HEK293 (cell line): ENCODE measurements at regions not wholly inside any gene's neighbourhood (a gene's known extent, or its start where the extent isn't known, plus 50 kb on each side); places are given as distances from the start of the nearest gene placed in this dataset.

Experiments used
- CTCF ChIA-PET: fragments of 350-600 bp; formaldehyde crosslinking; extraction: SDS; loops from one replicate; lab custom pipeline; 2021; ENCODE audit warnings: antibody characterized with exemption; lab: Yijun Ruan, JAX
- POLR2A ChIA-PET: fragments of 300-600 bp; formaldehyde crosslinking; extraction: SDS; loops from one replicate; lab custom pipeline; 2020; ENCODE audit warnings: antibody characterized with exemption, inconsistent platforms; lab: Yijun Ruan, JAX
- H3K27ac ChIP-seq: fragments of 200-500 bp; sonication (Bioruptor generic); 2 replicates; pipeline ENCODE4 v1.5.1; 2014; ENCODE audit warnings: low read depth, low read length, control low read depth, inconsistent platforms; ENCODE audit errors: extremely low read depth
- H3K36me3 ChIP-seq, 2 experiments: fragments of 200-500 bp in 1 of 2; sonication (Bioruptor generic) in 1 of 2; 1 replicate in 1 of 2; 2 replicates in 1 of 2; pipeline ENCODE4 v1.5.1; 2014 to 2017; ENCODE audit warnings: inconsistent platforms in 2 of 2, low read length in 2 of 2; ENCODE audit not compliant: control insufficient read depth in 2 of 2, insufficient read depth in 1 of 2
- H3K4me1 ChIP-seq: fragments of 200-500 bp; sonication (Bioruptor generic); 2 replicates; pipeline ENCODE4 v1.5.1; 2014; ENCODE audit warnings: mild to moderate bottlenecking, low read length, inconsistent platforms; ENCODE audit not compliant: control insufficient read depth, insufficient read depth
- H3K4me3 ChIP-seq: 2 replicates; pipeline ENCODE4 v1.5.1; 2011; ENCODE audit warnings: low read depth, mild to moderate bottlenecking, control low read depth, low read length, moderate library complexity
- H3K9me3 ChIP-seq: fragments of 200-500 bp; sonication (Bioruptor generic); 2 replicates; pipeline ENCODE4 v1.5.1; 2014; ENCODE audit warnings: low read depth, low read length, inconsistent platforms; ENCODE audit not compliant: control insufficient read depth, insufficient read depth
- GLI2 ChIP-seq: fragments of 450-650 bp; formaldehyde crosslinking; IDR thresholded peaks from 2 replicates; pipeline ENCODE4; 2017; ENCODE audit warnings: missing biosample characterization, missing genetic modification characterization, low read depth, borderline replicate concordance
- OSR2 ChIP-seq: fragments of 450-650 bp; formaldehyde crosslinking; IDR thresholded peaks from 2 replicates; pipeline ENCODE4 v1.5.1; 2016; ENCODE audit warnings: missing biosample characterization, missing genetic modification characterization
- SALL2 ChIP-seq: fragments of 450-650 bp; formaldehyde crosslinking; IDR thresholded peaks from 2 replicates; pipeline ENCODE4 v1.5.0; 2017; ENCODE audit warnings: missing biosample characterization, mild to moderate bottlenecking, missing genetic modification characterization, borderline replicate concordance
- ZBTB21 ChIP-seq: fragments of 450-650 bp; formaldehyde crosslinking; IDR thresholded peaks from 2 replicates; pipeline ENCODE4 v1.5.1; 2017; ENCODE audit warnings: missing biosample characterization, missing genetic modification characterization
- ZBTB48 ChIP-seq: fragments of 450-650 bp; formaldehyde crosslinking; IDR thresholded peaks from 2 replicates; pipeline ENCODE4 v1.5.1; 2016; ENCODE audit warnings: missing biosample characterization, missing genetic modification characterization
- ZNF10 ChIP-seq: fragments of 450-650 bp; formaldehyde crosslinking; IDR thresholded peaks from 2 replicates; pipeline ENCODE4 v1.5.1; 2017; ENCODE audit warnings: missing biosample characterization, missing genetic modification characterization
- ZNF140 ChIP-seq: fragments of 450-650 bp; formaldehyde crosslinking; IDR thresholded peaks from 2 replicates; pipeline ENCODE4 v1.5.1; 2016; ENCODE audit warnings: missing biosample characterization, missing genetic modification characterization
- ZNF202 ChIP-seq: fragments of 450-650 bp; formaldehyde crosslinking; IDR thresholded peaks from 2 replicates; pipeline ENCODE4 v1.5.1; 2016; ENCODE audit warnings: missing biosample characterization, missing genetic modification characterization, borderline replicate concordance
- ZNF274 ChIP-seq, 2 experiments: fragments of 200-500 bp in 1 of 2; fragments of 450-650 bp in 1 of 2; sonication (Bioruptor generic) in 1 of 2; formaldehyde crosslinking in 1 of 2; IDR thresholded peaks; 2 replicates each; pipeline versions ENCODE4 v1.5.1 to v1.6.1; 2014 to 2016; ENCODE audit warnings: borderline replicate concordance in 1 of 2, inconsistent platforms in 1 of 2, low read length in 1 of 2, missing biosample characterization in 1 of 2, missing genetic modification characterization in 1 of 2
- ZNF473 ChIP-seq: fragments of 450-650 bp; formaldehyde crosslinking; IDR thresholded peaks from 2 replicates; pipeline ENCODE4 v1.5.1; 2017; ENCODE audit warnings: missing biosample characterization, missing genetic modification characterization
- ZNF514 ChIP-seq: fragments of 450-650 bp; formaldehyde crosslinking; IDR thresholded peaks from 2 replicates; pipeline ENCODE4 v1.5.1; 2016; ENCODE audit warnings: missing biosample characterization, missing genetic modification characterization
- ZNF571 ChIP-seq: fragments of 450-650 bp; formaldehyde crosslinking; IDR thresholded peaks from 2 replicates; pipeline ENCODE4 v1.5.0; 2017; ENCODE audit warnings: missing biosample characterization, missing genetic modification characterization
- ZNF621 ChIP-seq: fragments of 450-650 bp; formaldehyde crosslinking; IDR thresholded peaks from 2 replicates; pipeline ENCODE4 v1.5.1; 2017; ENCODE audit warnings: missing biosample characterization, missing genetic modification characterization
- ZSCAN30 ChIP-seq: fragments of 450-650 bp; IDR thresholded peaks from 2 replicates; pipeline ENCODE4 v1.5.1; 2018; ENCODE audit warnings: missing biosample characterization, mild to moderate bottlenecking, missing genetic modification characterization, moderate library complexity
- TF ChIP-seq, protein P1 (sequence below): fragments of 450-650 bp; formaldehyde crosslinking; IDR thresholded peaks from 2 replicates; pipeline ENCODE4 v1.5.1; 2016; ENCODE audit warnings: missing biosample characterization, missing genetic modification characterization
- TF ChIP-seq, protein P2 (sequence below): fragments of 450-650 bp; formaldehyde crosslinking; IDR thresholded peaks from 2 replicates; pipeline ENCODE4 v1.5.1; 2016; ENCODE audit warnings: missing biosample characterization, missing genetic modification characterization
- TF ChIP-seq, protein P3 (sequence below): fragments of 450-650 bp; formaldehyde crosslinking; optimal IDR thresholded peaks from 2 replicates; pipeline ENCODE3; 2016; ENCODE audit warnings: missing biosample characterization, mild to moderate bottlenecking, missing genetic modification characterization
- TF ChIP-seq, protein P4 (sequence below): fragments of 450-650 bp; formaldehyde crosslinking; IDR thresholded peaks from 2 replicates; pipeline ENCODE4 v1.5.1; 2017; ENCODE audit warnings: missing biosample characterization, missing genetic modification characterization
- TF ChIP-seq, protein P5 (sequence below): IDR thresholded peaks from 2 replicates; pipeline ENCODE4 v1.6.1; 2011; ENCODE audit warnings: mild to moderate bottlenecking, low read depth, low read length, borderline replicate concordance
- TF ChIP-seq, protein P6 (sequence below): fragments of 450-650 bp; formaldehyde crosslinking; IDR thresholded peaks from 2 replicates; pipeline ENCODE4 v1.5.1; 2017; ENCODE audit warnings: missing biosample characterization, missing genetic modification characterization
- TF ChIP-seq, protein P7 (sequence below): fragments of 450-650 bp; formaldehyde crosslinking; IDR thresholded peaks from 2 replicates; pipeline ENCODE4 v1.5.1; 2016; ENCODE audit warnings: missing biosample characterization, missing genetic modification characterization

DNA sequence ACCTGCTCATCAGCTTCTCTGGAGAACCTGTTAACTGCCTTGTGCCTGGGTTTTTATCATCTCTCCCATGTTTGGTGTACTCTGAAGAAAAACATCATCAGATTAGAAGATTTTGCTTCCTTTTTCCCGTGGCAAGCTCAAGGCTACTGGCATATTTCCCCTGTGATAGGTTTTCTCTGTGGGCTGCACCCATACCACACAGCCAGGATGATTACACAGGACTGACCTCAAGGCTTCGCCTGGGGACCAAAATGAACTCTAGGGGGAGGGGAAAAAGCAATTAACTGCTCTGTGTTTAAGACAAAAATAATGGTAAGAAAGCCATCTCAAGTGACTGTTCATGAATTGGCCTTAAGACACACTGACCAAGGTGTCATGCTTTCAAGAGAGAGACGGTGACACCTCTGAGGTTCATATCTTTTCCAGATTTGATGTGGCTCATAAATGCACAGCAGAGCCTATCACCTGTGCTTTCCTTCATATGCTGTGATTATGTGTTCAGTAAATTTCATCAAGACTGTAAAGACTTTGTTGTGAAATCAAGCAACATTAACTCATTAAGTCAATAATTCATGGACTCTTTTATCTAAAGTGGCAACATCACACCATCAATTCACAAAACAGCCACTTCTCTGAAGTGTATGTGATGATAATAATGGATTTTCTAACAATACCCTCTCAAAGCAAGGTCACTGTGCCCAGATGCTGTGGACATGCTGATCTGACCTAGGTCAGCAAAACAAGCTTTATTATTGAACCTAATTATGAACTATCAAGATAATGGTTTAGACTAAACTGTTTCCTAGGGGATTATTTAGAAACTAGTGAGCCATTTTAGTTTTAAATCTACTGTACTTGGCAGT, 427.9 kb downstream of the WDR72 start:
- no peak overlapping the region for H3K27ac ChIP-seq
- POLR2A ChIA-PET: no interaction called here
- no peaks in the 10 kb centered on the region for H3K4me1 ChIP-seq
- no peaks in the 10 kb centered on the region for H3K36me3 ChIP-seq
- H3K4me3 ChIP-seq: no peak overlapping the region
- CTCF ChIA-PET: no interaction called here
- H3K9me3 ChIP-seq: no peaks in the 10 kb centered on the region
- TF ChIP-seq, protein P1, sequence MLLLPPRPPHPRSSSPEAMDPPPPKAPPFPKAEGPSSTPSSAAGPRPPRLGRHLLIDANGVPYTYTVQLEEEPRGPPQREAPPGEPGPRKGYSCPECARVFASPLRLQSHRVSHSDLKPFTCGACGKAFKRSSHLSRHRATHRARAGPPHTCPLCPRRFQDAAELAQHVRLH: no peak
- TF ChIP-seq ZNF140 (tag by site-specific recombination): no peak
- no peak for TF ChIP-seq ZSCAN30 (tag by site-specific recombination)
- TF ChIP-seq ZBTB48 (tag by site-specific recombination): no peak
- TF ChIP-seq ZNF274 (IDR thresholded peaks at IDR 0.05; ENCODE audit: low read length): no peak
- no peak for TF ChIP-seq ZNF274 (tag by site-specific recombination; IDR thresholded peaks at IDR 0.05; ENCODE audit: borderline replicate concordance)
- no peak for TF ChIP-seq ZNF10
- TF ChIP-seq, protein P2, sequence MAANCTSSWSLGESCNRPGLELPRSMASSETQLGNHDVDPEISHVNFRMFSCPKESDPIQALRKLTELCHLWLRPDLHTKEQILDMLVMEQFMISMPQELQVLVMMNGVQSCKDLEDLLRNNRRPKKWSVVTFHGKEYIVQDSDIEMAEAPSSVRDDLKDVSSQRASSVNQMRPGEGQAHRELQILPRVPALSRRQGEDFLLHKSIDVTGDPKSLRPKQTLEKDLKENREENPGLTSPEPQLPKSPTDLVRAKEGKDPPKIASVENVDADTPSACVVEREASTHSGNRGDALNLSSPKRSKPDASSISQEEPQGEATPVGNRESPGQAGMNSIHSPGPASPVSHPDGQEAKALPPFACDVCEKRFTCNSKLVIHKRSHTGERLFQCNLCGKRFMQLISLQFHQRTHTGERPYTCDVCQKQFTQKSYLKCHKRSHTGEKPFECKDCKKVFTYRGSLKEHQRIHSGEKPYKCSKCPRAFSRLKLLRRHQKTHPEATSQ (tag by site-specific recombination): no peak
- TF ChIP-seq ZNF202 (tag by site-specific recombination): no peak
- TF ChIP-seq, protein P3, sequence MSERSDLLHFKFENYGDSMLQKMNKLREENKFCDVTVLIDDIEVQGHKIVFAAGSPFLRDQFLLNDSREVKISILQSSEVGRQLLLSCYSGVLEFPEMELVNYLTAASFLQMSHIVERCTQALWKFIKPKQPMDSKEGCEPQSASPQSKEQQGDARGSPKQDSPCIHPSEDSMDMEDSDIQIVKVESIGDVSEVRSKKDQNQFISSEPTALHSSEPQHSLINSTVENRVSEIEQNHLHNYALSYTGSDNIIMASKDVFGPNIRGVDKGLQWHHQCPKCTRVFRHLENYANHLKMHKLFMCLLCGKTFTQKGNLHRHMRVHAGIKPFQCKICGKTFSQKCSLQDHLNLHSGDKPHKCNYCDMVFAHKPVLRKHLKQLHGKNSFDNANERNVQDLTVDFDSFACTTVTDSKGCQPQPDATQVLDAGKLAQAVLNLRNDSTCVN (tag by site-specific recombination): no peak
- TF ChIP-seq OSR2: no peak
- TF ChIP-seq ZNF621 (tag by site-specific recombination): no peak
- TF ChIP-seq, protein P4, sequence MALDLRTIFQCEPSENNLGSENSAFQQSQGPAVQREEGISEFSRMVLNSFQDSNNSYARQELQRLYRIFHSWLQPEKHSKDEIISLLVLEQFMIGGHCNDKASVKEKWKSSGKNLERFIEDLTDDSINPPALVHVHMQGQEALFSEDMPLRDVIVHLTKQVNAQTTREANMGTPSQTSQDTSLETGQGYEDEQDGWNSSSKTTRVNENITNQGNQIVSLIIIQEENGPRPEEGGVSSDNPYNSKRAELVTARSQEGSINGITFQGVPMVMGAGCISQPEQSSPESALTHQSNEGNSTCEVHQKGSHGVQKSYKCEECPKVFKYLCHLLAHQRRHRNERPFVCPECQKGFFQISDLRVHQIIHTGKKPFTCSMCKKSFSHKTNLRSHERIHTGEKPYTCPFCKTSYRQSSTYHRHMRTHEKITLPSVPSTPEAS: no peak
- TF ChIP-seq, protein P5, sequence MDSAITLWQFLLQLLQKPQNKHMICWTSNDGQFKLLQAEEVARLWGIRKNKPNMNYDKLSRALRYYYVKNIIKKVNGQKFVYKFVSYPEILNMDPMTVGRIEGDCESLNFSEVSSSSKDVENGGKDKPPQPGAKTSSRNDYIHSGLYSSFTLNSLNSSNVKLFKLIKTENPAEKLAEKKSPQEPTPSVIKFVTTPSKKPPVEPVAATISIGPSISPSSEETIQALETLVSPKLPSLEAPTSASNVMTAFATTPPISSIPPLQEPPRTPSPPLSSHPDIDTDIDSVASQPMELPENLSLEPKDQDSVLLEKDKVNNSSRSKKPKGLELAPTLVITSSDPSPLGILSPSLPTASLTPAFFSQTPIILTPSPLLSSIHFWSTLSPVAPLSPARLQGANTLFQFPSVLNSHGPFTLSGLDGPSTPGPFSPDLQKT: no peak
- TF ChIP-seq SALL2 (tag by site-specific recombination): no peak
- no peak for TF ChIP-seq ZBTB21 (tag by site-specific recombination)
- no peak for TF ChIP-seq GLI2 (tag by site-specific recombination)
- no peak for TF ChIP-seq ZNF571
- no peak for TF ChIP-seq ZNF473

DNA sequence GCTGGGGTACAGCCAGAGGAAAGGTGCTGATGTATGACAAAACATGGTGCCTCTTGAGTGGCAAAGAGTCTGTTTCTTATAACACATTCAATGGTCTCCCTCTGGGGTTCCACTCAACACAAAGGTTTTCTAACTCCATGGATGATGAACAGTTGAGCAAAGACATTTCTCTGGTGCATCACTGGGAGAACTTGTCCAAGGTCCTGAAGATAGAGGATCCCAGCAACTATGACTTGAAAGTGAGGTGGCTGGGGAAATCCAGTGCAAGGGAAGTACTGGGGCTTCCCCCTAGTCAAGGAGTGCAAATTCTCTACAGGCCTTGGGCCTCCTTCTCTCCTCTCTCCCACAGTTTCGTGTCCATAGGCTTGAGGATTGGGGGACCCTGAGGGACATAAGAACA, 431.1 kb downstream of the WDR72 start:
- ChIA-PET POLR2A (no interaction called here), CTCF (no interaction called here)
- no peaks in the 10 kb centered on the region for H3K36me3 ChIP-seq
- H3K27ac ChIP-seq: no peak overlapping the region
- H3K4me3 ChIP-seq: no peak overlapping the region
- no peaks in the 10 kb centered on the region for H3K4me1 ChIP-seq
- no peaks in the 10 kb centered on the region for H3K9me3 ChIP-seq
- TF ChIP-seq, protein P6, sequence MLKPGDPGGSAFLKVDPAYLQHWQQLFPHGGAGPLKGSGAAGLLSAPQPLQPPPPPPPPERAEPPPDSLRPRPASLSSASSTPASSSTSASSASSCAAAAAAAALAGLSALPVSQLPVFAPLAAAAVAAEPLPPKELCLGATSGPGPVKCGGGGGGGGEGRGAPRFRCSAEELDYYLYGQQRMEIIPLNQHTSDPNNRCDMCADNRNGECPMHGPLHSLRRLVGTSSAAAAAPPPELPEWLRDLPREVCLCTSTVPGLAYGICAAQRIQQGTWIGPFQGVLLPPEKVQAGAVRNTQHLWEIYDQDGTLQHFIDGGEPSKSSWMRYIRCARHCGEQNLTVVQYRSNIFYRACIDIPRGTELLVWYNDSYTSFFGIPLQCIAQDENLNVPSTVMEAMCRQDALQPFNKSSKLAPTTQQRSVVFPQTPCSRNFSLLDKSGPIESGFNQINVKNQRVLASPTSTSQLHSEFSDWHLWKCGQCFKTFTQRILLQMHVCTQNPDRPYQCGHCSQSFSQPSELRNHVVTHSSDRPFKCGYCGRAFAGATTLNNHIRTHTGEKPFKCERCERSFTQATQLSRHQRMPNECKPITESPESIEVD (tag by site-specific recombination): no peak
- TF ChIP-seq, protein P7, sequence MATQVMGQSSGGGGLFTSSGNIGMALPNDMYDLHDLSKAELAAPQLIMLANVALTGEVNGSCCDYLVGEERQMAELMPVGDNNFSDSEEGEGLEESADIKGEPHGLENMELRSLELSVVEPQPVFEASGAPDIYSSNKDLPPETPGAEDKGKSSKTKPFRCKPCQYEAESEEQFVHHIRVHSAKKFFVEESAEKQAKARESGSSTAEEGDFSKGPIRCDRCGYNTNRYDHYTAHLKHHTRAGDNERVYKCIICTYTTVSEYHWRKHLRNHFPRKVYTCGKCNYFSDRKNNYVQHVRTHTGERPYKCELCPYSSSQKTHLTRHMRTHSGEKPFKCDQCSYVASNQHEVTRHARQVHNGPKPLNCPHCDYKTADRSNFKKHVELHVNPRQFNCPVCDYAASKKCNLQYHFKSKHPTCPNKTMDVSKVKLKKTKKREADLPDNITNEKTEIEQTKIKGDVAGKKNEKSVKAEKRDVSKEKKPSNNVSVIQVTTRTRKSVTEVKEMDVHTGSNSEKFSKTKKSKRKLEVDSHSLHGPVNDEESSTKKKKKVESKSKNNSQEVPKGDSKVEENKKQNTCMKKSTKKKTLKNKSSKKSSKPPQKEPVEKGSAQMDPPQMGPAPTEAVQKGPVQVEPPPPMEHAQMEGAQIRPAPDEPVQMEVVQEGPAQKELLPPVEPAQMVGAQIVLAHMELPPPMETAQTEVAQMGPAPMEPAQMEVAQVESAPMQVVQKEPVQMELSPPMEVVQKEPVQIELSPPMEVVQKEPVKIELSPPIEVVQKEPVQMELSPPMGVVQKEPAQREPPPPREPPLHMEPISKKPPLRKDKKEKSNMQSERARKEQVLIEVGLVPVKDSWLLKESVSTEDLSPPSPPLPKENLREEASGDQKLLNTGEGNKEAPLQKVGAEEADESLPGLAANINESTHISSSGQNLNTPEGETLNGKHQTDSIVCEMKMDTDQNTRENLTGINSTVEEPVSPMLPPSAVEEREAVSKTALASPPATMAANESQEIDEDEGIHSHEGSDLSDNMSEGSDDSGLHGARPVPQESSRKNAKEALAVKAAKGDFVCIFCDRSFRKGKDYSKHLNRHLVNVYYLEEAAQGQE: 0 out of 2 replicates have a peak, but pooled peaks have one; percentile 20
- no peak for TF ChIP-seq ZNF514 (tag by site-specific recombination)
